ENCODE measurements at regions not wholly inside any gene's neighbourhood (a gene's known extent, or its start where the extent isn't known, plus 50 kb on each side); places are given as distances from the start of the nearest gene placed in this dataset.

DNA sequence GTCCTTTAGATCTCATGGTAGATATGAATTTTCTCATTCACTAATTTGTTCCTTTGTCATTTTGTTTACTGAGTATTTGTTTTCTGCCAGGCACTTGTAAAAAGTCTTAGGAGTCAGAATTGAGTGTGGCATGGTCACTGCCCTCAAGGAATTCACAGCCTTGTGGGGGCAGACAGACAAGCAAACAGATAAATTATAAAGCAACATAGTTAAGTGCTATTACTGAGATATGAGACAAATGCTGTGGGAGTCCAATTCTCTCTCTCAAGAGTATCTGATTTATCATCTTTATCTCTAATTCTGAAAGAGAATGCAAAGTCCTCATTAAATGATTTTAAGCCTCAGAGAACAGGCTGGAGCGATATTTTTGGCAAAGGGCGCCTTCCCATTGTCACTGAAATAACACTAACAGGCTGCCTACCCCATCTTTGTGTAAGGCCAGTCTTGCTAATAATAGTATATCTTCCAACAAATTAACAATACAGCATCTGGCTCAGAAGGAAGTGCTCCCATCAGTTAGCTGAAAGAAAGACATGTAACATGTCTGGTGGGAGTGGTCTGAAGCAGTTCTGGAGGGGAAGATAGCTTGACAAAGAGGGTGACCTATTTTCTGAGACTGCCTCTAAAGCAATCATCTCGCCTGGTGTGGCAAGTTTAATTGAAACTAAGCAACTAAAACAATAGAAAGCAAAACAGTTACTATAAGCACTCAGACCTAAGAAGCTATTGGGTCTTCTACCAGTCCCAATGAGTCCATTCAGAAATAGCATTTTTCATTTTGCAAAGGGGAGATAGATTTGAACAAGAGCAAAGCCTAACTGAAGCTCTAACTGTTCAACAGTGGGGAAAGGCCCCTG lies 61.5 kb upstream of the AMOT start:
- FAIRE-seq (no peak), DNase-seq (ENCODE audit: extremely low read depth in 1 of 4, low spot score in 3 of 4) (no peak), ATAC-seq (no peak)
- no peaks in the 10 kb centered on the region for H3K27me3 ChIP-seq (ENCODE audit: control insufficient read depth in 2 of 2, insufficient read depth in 2 of 2, low read length in 2 of 2)
- no TSS peak for BruUV-seq (replicated peaks)
- H3K36me3 ChIP-seq (ENCODE audit: control insufficient read depth, insufficient read depth, low read length) = no peaks in the 10 kb centered on the region
- intact Hi-C loops (cut with micrococcal nuclease) = no loop called here
- TF ChIP-seq PYGO2 (tag; IDR thresholded peaks at IDR 0.05) (no peak), TBP (optimal IDR thresholded peaks at IDR 0.05; ENCODE audit: low read depth, low read length) (no peak)
- TF ChIP-seq, protein P1, sequence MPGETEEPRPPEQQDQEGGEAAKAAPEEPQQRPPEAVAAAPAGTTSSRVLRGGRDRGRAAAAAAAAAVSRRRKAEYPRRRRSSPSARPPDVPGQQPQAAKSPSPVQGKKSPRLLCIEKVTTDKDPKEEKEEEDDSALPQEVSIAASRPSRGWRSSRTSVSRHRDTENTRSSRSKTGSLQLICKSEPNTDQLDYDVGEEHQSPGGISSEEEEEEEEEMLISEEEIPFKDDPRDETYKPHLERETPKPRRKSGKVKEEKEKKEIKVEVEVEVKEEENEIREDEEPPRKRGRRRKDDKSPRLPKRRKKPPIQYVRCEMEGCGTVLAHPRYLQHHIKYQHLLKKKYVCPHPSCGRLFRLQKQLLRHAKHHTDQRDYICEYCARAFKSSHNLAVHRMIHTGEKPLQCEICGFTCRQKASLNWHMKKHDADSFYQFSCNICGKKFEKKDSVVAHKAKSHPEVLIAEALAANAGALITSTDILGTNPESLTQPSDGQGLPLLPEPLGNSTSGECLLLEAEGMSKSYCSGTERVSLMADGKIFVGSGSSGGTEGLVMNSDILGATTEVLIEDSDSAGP (CRISPR knock-in tag; IDR thresholded peaks at IDR 0.05) = no peak
- in situ Hi-C loops (cut with MboI) = no loop called here
- POLR2A ChIA-PET = no interaction called here
- CTCF ChIA-PET (ENCODE audit: low intra/inter-chr PET ratio) = no interaction called here
- H2AFZ ChIP-seq (ENCODE audit: low read depth, low read length) = no peak overlapping the region
- no peaks in the 10 kb centered on the region for H4K20me1 ChIP-seq (replicated peaks; ENCODE audit: control insufficient read depth, insufficient read depth, low read length)
- H3K4me3 ChIP-seq = no peak overlapping the region
- H3K9me1 ChIP-seq (ENCODE audit: control insufficient read depth, insufficient read depth, low read length) = no peaks in the 10 kb centered on the region
- WGBS (ENCODE audit: insufficient coverage, low coverage, missing lambda C conversion rate) = 2% methylated on average over 3 of the region's 3 CpGs
- no peak overlapping the region for H3K27ac ChIP-seq (ENCODE audit: extremely low read depth, low read depth, low read length)
- no peaks in the 10 kb centered on the region for H3K4me1 ChIP-seq (replicated peaks in 1 of 2; ENCODE audit: control insufficient read depth in 2 of 2, insufficient read depth in 2 of 2, low read length in 2 of 2)
- H3K9ac ChIP-seq (ENCODE audit: insufficient read depth in 1 of 2, low read depth in 2 of 2, low read length in 2 of 2) = no peak overlapping the region
- no peaks in the 10 kb centered on the region for H3K9me3 ChIP-seq (replicated peaks; ENCODE audit: control insufficient read depth, insufficient read depth, low read depth, low read length)
- no peaks in the 10 kb centered on the region for H3K79me2 ChIP-seq (ENCODE audit: control insufficient read depth, insufficient read depth, low read length)
- H3K4me2 ChIP-seq (ENCODE audit: insufficient read depth, low read length) = no peak overlapping the region

DNA sequence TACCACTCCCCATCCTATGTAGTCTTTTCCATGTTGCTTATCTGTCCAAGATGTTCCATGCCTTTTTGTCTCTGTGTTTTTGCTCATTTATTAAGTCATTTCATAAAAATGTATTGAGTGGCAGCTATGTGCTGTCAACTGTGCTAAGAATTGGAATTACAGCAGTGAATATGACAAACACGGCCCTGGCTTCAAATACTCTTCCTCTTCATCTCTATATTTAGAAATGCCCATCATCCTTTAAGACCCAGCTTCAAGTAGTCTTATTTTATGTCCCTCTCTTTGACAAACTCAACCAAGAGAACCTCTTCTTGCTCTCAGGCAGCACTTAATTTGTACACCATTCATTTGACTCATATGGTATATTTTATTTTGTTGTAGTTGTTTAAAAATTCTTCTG lies 55.4 kb upstream of the AMOT start:
- BruUV-seq (replicated peaks) = no TSS peak
- TF ChIP-seq ZNF133 (CRISPR knock-in tag; IDR thresholded peaks at IDR 0.05) (no peak), FOXJ3 (CRISPR knock-in tag; IDR thresholded peaks at IDR 0.05) (no peak), TAF1 (IDR thresholded peaks at IDR 0.05; ENCODE audit: control insufficient read depth, extremely low read depth, insufficient read depth, low read length, severe bottlenecking) (no peak), SRSF9 (IDR thresholded peaks at IDR 0.05; ENCODE audit: borderline replicate concordance, low read depth, low read length) (no peak), LEF1 (IDR thresholded peaks at IDR 0.05) (no peak), TAF9B (IDR thresholded peaks at IDR 0.05; ENCODE audit: partially characterized antibody) (no peak), CCAR2 (IDR thresholded peaks at IDR 0.05; ENCODE audit: low read depth, low read length) (no peak)
- TF ChIP-seq, protein P2, sequence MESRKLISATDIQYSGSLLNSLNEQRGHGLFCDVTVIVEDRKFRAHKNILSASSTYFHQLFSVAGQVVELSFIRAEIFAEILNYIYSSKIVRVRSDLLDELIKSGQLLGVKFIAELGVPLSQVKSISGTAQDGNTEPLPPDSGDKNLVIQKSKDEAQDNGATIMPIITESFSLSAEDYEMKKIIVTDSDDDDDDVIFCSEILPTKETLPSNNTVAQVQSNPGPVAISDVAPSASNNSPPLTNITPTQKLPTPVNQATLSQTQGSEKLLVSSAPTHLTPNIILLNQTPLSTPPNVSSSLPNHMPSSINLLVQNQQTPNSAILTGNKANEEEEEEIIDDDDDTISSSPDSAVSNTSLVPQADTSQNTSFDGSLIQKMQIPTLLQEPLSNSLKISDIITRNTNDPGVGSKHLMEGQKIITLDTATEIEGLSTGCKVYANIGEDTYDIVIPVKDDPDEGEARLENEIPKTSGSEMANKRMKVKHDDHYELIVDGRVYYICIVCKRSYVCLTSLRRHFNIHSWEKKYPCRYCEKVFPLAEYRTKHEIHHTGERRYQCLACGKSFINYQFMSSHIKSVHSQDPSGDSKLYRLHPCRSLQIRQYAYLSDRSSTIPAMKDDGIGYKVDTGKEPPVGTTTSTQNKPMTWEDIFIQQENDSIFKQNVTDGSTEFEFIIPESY (CRISPR knock-in tag; IDR thresholded peaks at IDR 0.05) = no peak

More for the DNA sequence above, 55.4 kb upstream of the AMOT start:
- Histone ChIP-seq H4K20me1 (replicated peaks; ENCODE audit: control insufficient read depth, insufficient read depth, low read length) (no peaks in the 10 kb centered on the region), H3K4me1 (replicated peaks in 1 of 2; ENCODE audit: control insufficient read depth in 2 of 2, insufficient read depth in 2 of 2, low read length in 2 of 2) (no peaks in the 10 kb centered on the region), H3K9ac (ENCODE audit: insufficient read depth in 1 of 2, low read depth in 2 of 2, low read length in 2 of 2) (no peak overlapping the region), H3K4me2 (ENCODE audit: insufficient read depth, low read length) (no peak overlapping the region), H3K79me2 (ENCODE audit: control insufficient read depth, insufficient read depth, low read length) (no peaks in the 10 kb centered on the region), H3K4me3 (no peak overlapping the region), H3K9me3 (replicated peaks; ENCODE audit: control insufficient read depth, insufficient read depth, low read depth, low read length) (no peaks in the 10 kb centered on the region), H3K27me3 (ENCODE audit: control insufficient read depth in 2 of 2, insufficient read depth in 2 of 2, low read length in 2 of 2) (no peaks in the 10 kb centered on the region), H3K27ac (ENCODE audit: extremely low read depth, low read depth, low read length) (no peak overlapping the region), H3K9me1 (ENCODE audit: control insufficient read depth, insufficient read depth, low read length) (no peaks in the 10 kb centered on the region), H2AFZ (ENCODE audit: low read depth, low read length) (no peak overlapping the region), H3K36me3 (ENCODE audit: control insufficient read depth, insufficient read depth, low read length) (no peaks in the 10 kb centered on the region)
- ATAC-seq (no peak), DNase-seq (ENCODE audit: extremely low read depth in 1 of 4, low spot score in 3 of 4) (no peak), FAIRE-seq (no peak)
- ChIA-PET CTCF (ENCODE audit: low intra/inter-chr PET ratio) (no interaction called here), POLR2A (no interaction called here)
- in situ Hi-C loops (cut with MboI) (no loop called here), intact Hi-C loops (cut with micrococcal nuclease) (no loop called here)
- WGBS (ENCODE audit: insufficient coverage, low coverage, missing lambda C conversion rate) = 0% methylated on average over 1 of the region's 1 CpG

All from K562 (cell line).